ENCODE measurements at regions not wholly inside any gene's neighbourhood (a gene's known extent, or its start where the extent isn't known, plus 50 kb on each side); places are given as distances from the start of the nearest gene placed in this dataset.
A peak's percentile ranks its signal among the peaks of the same experiment; 100 is the strongest.

DNA sequence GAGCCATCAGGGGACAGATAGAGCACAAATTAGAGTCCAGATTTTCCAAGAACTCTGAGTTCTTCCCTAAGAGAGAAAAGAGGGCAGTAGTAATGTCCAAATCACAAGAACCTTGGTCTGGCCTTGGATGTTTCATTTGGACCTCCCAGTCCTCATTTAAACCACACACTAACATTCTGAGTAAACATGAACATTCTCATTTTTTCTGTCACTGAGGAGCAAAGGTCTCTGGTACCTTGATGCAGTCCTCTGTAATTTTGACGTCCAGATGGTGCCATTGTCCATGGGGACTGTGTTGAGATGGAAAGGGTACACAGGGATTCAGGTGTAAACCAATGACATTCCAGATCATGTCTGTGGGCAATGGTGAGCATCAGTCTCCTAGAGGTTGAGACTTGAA lies 225.4 kb upstream of the PHYHIPL start:
- no peaks in the 10 kb centered on the region for H3K27me3 ChIP-seq (ENCODE audit: control insufficient read depth in 3 of 3, insufficient read depth in 3 of 3, low read length in 3 of 3)
- H3K4me1 ChIP-seq (ENCODE audit: control insufficient read depth in 3 of 3, insufficient read depth in 3 of 3, low read length in 3 of 3): peaks cover 0 to 6% (median 0%) of the 10 kb centered on the region in 3 donors
- H3K9me3 ChIP-seq (ENCODE audit: control insufficient read depth in 3 of 3, low read length in 3 of 3): no peaks in the 10 kb centered on the region
- H3K27ac ChIP-seq (ENCODE audit: low read depth, low read length): peak overlapping the region; percentile 43
- H3K36me3 ChIP-seq (ENCODE audit: control insufficient read depth in 3 of 3, insufficient read depth in 3 of 3, low read length in 3 of 3): no peaks in the 10 kb centered on the region
- no peak overlapping the region for H3K4me3 ChIP-seq (ENCODE audit: low read length in 3 of 3)
- no peak overlapping the region for H3K9ac ChIP-seq (ENCODE audit: low read depth in 1 of 3, low read length in 3 of 3)

DNA sequence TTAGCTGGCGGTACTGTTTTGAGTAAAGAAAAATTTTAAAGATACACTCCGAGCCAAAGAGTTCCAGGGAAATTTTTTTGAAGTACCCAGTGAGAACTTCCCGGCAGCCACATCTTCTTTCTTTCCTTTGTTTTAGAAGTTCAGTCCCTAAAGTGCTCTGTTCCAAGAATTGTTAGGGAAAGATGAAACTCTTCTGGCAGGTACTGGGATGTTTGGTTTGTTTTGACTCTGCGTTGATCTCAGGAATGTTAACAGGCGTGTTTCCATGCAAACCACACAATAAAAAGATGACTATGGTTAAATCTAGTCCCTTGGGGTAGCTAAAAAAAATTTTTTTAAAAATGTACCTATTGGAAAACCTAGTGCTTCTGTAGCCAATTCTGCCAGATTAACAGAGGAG lies 224.7 kb upstream of the PHYHIPL start:
- Histone ChIP-seq H3K27ac (ENCODE audit: low read depth, low read length) (peak overlapping the region; percentile 43), H3K36me3 (ENCODE audit: control insufficient read depth in 3 of 3, insufficient read depth in 3 of 3, low read length in 3 of 3) (no peaks in the 10 kb centered on the region), H3K9me3 (ENCODE audit: control insufficient read depth in 3 of 3, low read length in 3 of 3) (no peaks in the 10 kb centered on the region), H3K4me3 (ENCODE audit: low read length in 3 of 3) (no peak overlapping the region), H3K27me3 (ENCODE audit: control insufficient read depth in 3 of 3, insufficient read depth in 3 of 3, low read length in 3 of 3) (no peaks in the 10 kb centered on the region), H3K4me1 (ENCODE audit: control insufficient read depth in 3 of 3, insufficient read depth in 3 of 3, low read length in 3 of 3) (peaks cover 0 to 9% (median 0%) of the 10 kb centered on the region in 3 donors), H3K9ac (ENCODE audit: low read depth in 1 of 3, low read length in 3 of 3) (no peak overlapping the region)

DNA sequence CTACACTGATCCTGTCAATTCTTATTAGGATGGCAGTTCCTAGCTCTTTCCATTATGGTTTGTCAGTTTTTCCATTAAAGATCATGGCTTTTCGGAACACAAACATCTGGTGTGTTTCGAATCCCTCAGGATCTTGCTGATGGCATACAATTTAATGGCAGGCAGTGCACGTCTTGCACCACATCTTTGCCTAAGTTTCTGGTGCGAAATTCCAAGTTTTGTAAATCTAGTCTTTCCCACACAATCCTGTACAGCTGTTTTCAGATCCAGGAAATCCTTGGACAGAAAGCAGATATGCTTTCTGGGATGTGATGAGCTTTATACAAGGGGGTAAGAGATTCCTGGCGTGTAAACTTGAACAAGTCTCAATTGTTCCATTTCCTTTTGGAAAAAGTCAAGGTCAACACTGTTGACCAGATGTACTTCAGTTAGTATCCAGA lies 224.3 kb upstream of the PHYHIPL start:
- no peaks in the 10 kb centered on the region for H3K27me3 ChIP-seq (ENCODE audit: control insufficient read depth in 3 of 3, insufficient read depth in 3 of 3, low read length in 3 of 3)
- no peak overlapping the region for H3K4me3 ChIP-seq (ENCODE audit: low read length in 3 of 3)
- H3K36me3 ChIP-seq (ENCODE audit: control insufficient read depth in 3 of 3, insufficient read depth in 3 of 3, low read length in 3 of 3): no peaks in the 10 kb centered on the region
- no peak overlapping the region for H3K9ac ChIP-seq (ENCODE audit: low read depth in 1 of 3, low read length in 3 of 3)
- H3K9me3 ChIP-seq (ENCODE audit: control insufficient read depth in 3 of 3, low read length in 3 of 3): no peaks in the 10 kb centered on the region
- peak overlapping the region; percentile 43 for H3K27ac ChIP-seq (ENCODE audit: low read depth, low read length)
- peaks cover 0 to 13% (median 0%) of the 10 kb centered on the region in 3 donors for H3K4me1 ChIP-seq (ENCODE audit: control insufficient read depth in 3 of 3, insufficient read depth in 3 of 3, low read length in 3 of 3)

DNA sequence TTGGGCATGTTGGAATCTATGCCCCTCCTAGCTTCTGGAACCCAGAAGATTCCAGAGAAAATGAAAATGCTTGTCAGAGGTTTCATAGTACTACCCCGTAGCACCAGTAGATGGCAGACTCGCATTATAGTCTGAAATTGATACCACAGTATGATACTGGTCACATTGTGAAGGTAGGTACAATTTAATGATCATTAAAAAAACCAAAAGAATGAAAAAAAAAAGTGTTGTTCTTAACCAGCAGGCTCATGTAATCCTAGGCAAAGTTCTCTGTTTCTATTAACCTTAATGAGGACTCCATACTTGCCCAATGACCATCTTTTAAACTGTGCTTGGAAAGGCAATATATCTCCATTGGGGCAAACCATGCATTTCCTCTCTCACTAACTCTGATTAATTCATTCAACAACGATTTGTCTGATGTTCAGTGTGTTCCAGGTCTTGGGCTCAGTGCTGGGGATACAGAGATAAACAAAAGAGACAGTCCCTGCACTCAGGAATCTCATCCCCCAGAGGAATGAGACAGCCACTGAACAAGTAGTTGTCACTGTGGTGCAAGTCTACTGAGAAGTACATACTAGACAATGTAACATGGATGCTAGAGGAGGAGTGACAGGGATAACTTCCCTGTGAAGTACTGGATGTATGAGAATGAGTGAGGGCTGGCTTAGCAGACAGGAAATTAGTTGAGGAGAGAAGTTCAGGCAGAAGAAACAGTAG lies 223.5 kb upstream of the PHYHIPL start:
- peak overlapping the region; percentile 43 for H3K27ac ChIP-seq (ENCODE audit: low read depth, low read length)
- no peak overlapping the region for H3K9ac ChIP-seq (ENCODE audit: low read depth in 1 of 3, low read length in 3 of 3)
- H3K4me3 ChIP-seq (ENCODE audit: low read length in 3 of 3): no peak overlapping the region

DNA sequence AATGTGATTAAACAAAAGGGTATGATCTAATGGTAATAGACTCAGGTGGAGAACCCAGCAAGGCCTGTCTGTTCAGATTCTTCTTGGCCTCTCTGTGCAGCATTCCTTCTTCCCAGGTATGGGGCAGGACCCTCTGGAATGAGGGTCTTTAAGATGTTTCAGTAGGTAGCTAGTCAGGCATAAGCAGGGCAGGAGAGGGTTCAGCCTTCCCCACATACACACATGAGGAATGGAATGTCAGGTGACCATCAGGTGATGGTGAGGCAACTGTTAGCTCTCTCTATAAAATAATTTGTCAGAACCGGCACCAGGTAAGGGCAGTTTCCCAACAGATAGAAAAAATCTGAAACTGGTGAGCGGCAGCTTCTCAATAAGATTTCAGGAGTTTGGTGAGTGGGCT lies 222.3 kb upstream of the PHYHIPL start:
- H3K9ac ChIP-seq (ENCODE audit: low read depth in 1 of 3, low read length in 3 of 3): no peak overlapping the region
- H3K27ac ChIP-seq (ENCODE audit: low read depth, low read length): no peak overlapping the region
- no peak overlapping the region for H3K4me3 ChIP-seq (ENCODE audit: low read length in 3 of 3)
- H3K4me1 ChIP-seq (ENCODE audit: control insufficient read depth in 3 of 3, insufficient read depth in 3 of 3, low read length in 3 of 3): peaks cover 0 to 17% (median 4%) of the 10 kb centered on the region in 3 donors
- no peaks in the 10 kb centered on the region for H3K36me3 ChIP-seq (ENCODE audit: control insufficient read depth in 3 of 3, insufficient read depth in 3 of 3, low read length in 3 of 3)
- H3K27me3 ChIP-seq (ENCODE audit: control insufficient read depth in 3 of 3, insufficient read depth in 3 of 3, low read length in 3 of 3): no peaks in the 10 kb centered on the region
- H3K9me3 ChIP-seq (ENCODE audit: control insufficient read depth in 3 of 3, low read length in 3 of 3): no peaks in the 10 kb centered on the region

More for the DNA sequence above, 223.5 kb upstream of the PHYHIPL start:
- Histone ChIP-seq H3K36me3 (ENCODE audit: control insufficient read depth in 3 of 3, insufficient read depth in 3 of 3, low read length in 3 of 3) (no peaks in the 10 kb centered on the region), H3K27me3 (ENCODE audit: control insufficient read depth in 3 of 3, insufficient read depth in 3 of 3, low read length in 3 of 3) (no peaks in the 10 kb centered on the region), H3K4me1 (ENCODE audit: control insufficient read depth in 3 of 3, insufficient read depth in 3 of 3, low read length in 3 of 3) (peaks cover 0 to 17% (median 4%) of the 10 kb centered on the region in 3 donors), H3K9me3 (ENCODE audit: control insufficient read depth in 3 of 3, low read length in 3 of 3) (no peaks in the 10 kb centered on the region)

DNA sequence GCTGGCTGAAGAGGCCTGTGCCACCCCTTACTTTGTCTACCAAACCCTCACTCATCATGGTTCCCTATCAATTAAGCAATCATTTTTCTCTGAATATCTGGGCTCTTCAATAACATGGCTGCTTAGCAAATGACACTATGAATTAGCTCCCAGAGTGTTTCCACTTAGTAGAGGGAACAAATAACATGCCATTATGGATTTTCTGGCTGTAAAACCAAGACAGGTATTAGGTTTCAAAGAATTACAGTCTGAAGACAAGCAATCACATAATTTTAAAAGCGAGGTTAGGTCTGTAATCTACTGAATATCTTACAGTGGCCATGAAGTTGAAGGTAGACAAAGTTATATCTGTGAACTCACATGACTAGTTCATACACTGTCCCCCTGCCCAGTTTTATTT lies 220.8 kb upstream of the PHYHIPL start:
- H3K9ac ChIP-seq (ENCODE audit: low read depth in 1 of 3, low read length in 3 of 3): no peak overlapping the region
- no peaks in the 10 kb centered on the region for H3K27me3 ChIP-seq (ENCODE audit: control insufficient read depth in 3 of 3, insufficient read depth in 3 of 3, low read length in 3 of 3)
- H3K4me1 ChIP-seq (ENCODE audit: control insufficient read depth in 3 of 3, insufficient read depth in 3 of 3, low read length in 3 of 3): peaks cover 0 to 17% (median 4%) of the 10 kb centered on the region in 3 donors
- no peak overlapping the region for H3K4me3 ChIP-seq (ENCODE audit: low read length in 3 of 3)
- H3K27ac ChIP-seq (ENCODE audit: low read depth, low read length): no peak overlapping the region
- H3K36me3 ChIP-seq (ENCODE audit: control insufficient read depth in 3 of 3, insufficient read depth in 3 of 3, low read length in 3 of 3): no peaks in the 10 kb centered on the region
- H3K9me3 ChIP-seq (ENCODE audit: control insufficient read depth in 3 of 3, low read length in 3 of 3): no peaks in the 10 kb centered on the region

DNA sequence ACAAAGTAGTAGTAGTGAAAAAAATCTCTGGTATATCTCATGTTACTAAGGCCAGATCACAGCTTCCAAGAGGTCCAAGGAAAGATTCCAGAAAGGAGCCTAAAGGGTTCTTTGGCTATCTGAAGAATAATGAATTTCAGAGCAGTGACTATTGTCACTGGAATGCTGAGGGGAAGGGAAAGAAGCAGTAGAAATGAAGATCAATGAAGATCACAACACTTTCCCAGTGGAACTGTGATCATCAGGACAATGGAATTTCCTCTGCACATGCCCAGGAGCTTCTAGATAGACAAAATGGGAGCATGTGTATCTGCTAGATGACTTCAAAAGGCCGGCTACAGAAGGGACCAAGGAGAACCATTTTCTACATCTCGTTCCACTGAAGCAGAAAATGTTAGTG lies 219.5 kb upstream of the PHYHIPL start:
- no peaks in the 10 kb centered on the region for H3K36me3 ChIP-seq (ENCODE audit: control insufficient read depth in 3 of 3, insufficient read depth in 3 of 3, low read length in 3 of 3)
- H3K27ac ChIP-seq (ENCODE audit: low read depth, low read length): no peak overlapping the region
- H3K4me3 ChIP-seq (ENCODE audit: low read length in 3 of 3): no peak overlapping the region
- no peaks in the 10 kb centered on the region for H3K27me3 ChIP-seq (ENCODE audit: control insufficient read depth in 3 of 3, insufficient read depth in 3 of 3, low read length in 3 of 3)
- H3K9ac ChIP-seq (ENCODE audit: low read depth in 1 of 3, low read length in 3 of 3): no peak overlapping the region
- H3K4me1 ChIP-seq (ENCODE audit: control insufficient read depth in 3 of 3, insufficient read depth in 3 of 3, low read length in 3 of 3): peaks cover 0 to 17% (median 4%) of the 10 kb centered on the region in 3 donors
- peaks cover 0 to 2% (median 0%) of the 10 kb centered on the region in 3 donors for H3K9me3 ChIP-seq (ENCODE audit: control insufficient read depth in 3 of 3, low read length in 3 of 3)

DNA sequence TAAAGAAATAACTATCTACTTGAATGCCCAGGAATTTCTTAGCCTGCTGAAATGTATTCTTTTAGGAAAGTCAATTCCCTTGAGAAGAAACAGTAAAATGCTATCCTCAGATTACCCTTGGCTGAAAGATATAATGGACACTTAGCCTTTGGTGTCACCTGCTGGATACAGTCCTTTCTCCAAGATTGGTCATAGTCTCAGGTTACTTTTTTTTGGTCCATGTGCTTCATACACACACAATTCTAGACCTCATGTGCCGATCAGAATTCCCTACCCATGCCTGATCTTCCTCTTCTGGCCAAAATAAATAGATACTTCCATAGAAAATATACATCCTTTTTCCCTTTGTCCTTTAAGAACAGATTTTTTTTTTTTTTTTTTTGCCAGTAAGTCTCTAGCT lies 218.9 kb upstream of the PHYHIPL start:
- peaks cover 0 to 16% (median 4%) of the 10 kb centered on the region in 3 donors for H3K4me1 ChIP-seq (ENCODE audit: control insufficient read depth in 3 of 3, insufficient read depth in 3 of 3, low read length in 3 of 3)
- H3K27ac ChIP-seq (ENCODE audit: low read depth, low read length): no peak overlapping the region
- no peaks in the 10 kb centered on the region for H3K27me3 ChIP-seq (ENCODE audit: control insufficient read depth in 3 of 3, insufficient read depth in 3 of 3, low read length in 3 of 3)
- no peak overlapping the region for H3K4me3 ChIP-seq (ENCODE audit: low read length in 3 of 3)
- peaks cover 0 to 2% (median 0%) of the 10 kb centered on the region in 3 donors for H3K9me3 ChIP-seq (ENCODE audit: control insufficient read depth in 3 of 3, low read length in 3 of 3)
- H3K36me3 ChIP-seq (ENCODE audit: control insufficient read depth in 3 of 3, insufficient read depth in 3 of 3, low read length in 3 of 3): no peaks in the 10 kb centered on the region
- H3K9ac ChIP-seq (ENCODE audit: low read depth in 1 of 3, low read length in 3 of 3): no peak overlapping the region

DNA sequence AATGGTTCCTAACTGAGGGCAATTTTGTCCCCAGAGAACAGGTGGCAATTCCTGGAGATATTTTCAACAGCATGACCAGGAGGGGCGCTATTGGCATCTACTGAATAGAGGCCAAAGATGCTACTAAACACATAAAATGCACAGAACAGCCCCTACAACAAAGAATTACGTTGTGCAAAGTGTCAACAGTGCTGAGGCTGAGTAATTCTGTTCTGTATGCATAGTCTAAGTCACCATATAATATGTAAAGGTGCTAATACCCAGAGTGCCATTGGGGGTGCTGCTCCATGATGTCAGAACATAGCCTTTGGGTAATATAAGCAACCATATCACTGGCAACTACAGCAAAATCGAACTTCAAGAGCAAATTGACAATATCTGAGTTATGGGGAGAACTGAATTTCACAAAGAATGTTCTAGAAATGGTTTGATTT lies 213.3 kb upstream of the PHYHIPL start:
- no peak overlapping the region for H3K9ac ChIP-seq (ENCODE audit: low read depth in 1 of 3, low read length in 3 of 3)
- no peak overlapping the region for H3K27ac ChIP-seq (ENCODE audit: low read depth, low read length)
- no peaks in the 10 kb centered on the region for H3K4me1 ChIP-seq (ENCODE audit: control insufficient read depth in 3 of 3, insufficient read depth in 3 of 3, low read length in 3 of 3)
- H3K4me3 ChIP-seq (ENCODE audit: low read length in 3 of 3): no peak overlapping the region
- no peaks in the 10 kb centered on the region for H3K36me3 ChIP-seq (ENCODE audit: control insufficient read depth in 3 of 3, insufficient read depth in 3 of 3, low read length in 3 of 3)
- H3K27me3 ChIP-seq (ENCODE audit: control insufficient read depth in 3 of 3, insufficient read depth in 3 of 3, low read length in 3 of 3): no peaks in the 10 kb centered on the region
- H3K9me3 ChIP-seq (ENCODE audit: control insufficient read depth in 3 of 3, low read length in 3 of 3): peaks cover 0 to 2% (median 0%) of the 10 kb centered on the region in 3 donors

DNA sequence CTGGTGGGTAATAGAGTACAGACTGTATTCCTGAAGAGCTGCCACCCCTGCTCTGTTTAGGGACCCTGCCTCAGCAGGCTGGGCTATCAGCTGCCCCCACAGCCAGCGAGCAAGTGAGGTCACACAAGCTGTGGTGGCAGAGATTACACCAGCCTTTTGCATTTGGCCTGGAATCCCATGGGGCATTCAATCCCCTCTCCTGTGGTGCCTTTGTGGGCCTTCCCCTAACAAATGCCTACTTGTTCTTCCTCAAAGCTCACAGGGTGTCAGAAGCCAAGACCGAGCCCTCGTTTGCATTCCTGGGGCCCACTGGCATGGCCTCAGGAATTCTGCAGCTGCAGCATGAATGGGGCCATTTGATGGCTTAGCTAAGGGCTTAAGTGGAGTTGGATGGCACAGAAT lies 212.7 kb upstream of the PHYHIPL start:
- no peaks in the 10 kb centered on the region for H3K27me3 ChIP-seq (ENCODE audit: control insufficient read depth in 3 of 3, insufficient read depth in 3 of 3, low read length in 3 of 3)
- no peaks in the 10 kb centered on the region for H3K4me1 ChIP-seq (ENCODE audit: control insufficient read depth in 3 of 3, insufficient read depth in 3 of 3, low read length in 3 of 3)
- H3K9ac ChIP-seq (ENCODE audit: low read depth in 1 of 3, low read length in 3 of 3): no peak overlapping the region
- peaks cover 0 to 2% (median 0%) of the 10 kb centered on the region in 3 donors for H3K9me3 ChIP-seq (ENCODE audit: control insufficient read depth in 3 of 3, low read length in 3 of 3)
- H3K36me3 ChIP-seq (ENCODE audit: control insufficient read depth in 3 of 3, insufficient read depth in 3 of 3, low read length in 3 of 3): no peaks in the 10 kb centered on the region
- no peak overlapping the region for H3K4me3 ChIP-seq (ENCODE audit: low read length in 3 of 3)
- no peak overlapping the region for H3K27ac ChIP-seq (ENCODE audit: low read depth, low read length)

All from skeletal muscle tissue (tissue), 3 donors.